SK-N-SH treated with all-trans-retinoic acid at 6 μM for 48 hours (cell line): ENCODE measurements at regions not wholly inside any gene's neighbourhood (a gene's known extent, or its start where the extent isn't known, plus 50 kb on each side); places are given as distances from the start of the nearest gene placed in this dataset.

Experiments
- ATAC-seq: fragments of 200-7000 bp; cut with Tn5 transposase; 3 replicates; pipeline ENCODE4 v1.9.1; 2020; ENCODE audit warnings: mild to moderate bottlenecking, moderate library complexity
- ARNTL ChIP-seq: fragments of 450-650 bp; formaldehyde crosslinking; IDR thresholded peaks from 2 replicates; pipeline ENCODE4 v1.5.0; 2020; ENCODE audit warnings: low read depth, mild to moderate bottlenecking, moderate library complexity, borderline replicate concordance
- BACH2 ChIP-seq: fragments of 250-450 bp; sonication (Bioruptor Pico); IDR thresholded peaks from 2 replicates; pipeline ENCODE4 v1.9.0; 2021; ENCODE audit warnings: mild to moderate bottlenecking, borderline replicate concordance
- CREB5 ChIP-seq: fragments of 250-450 bp; sonication (Bioruptor Pico); IDR thresholded peaks from 2 replicates; pipeline ENCODE4 v1.5.1; 2020; ENCODE audit warnings: low read depth, mild to moderate bottlenecking, moderate library complexity
- CSDC2 ChIP-seq: fragments of 250-450 bp; sonication (Bioruptor Pico); IDR thresholded peaks from 2 replicates; pipeline ENCODE4 v1.5.0; 2020; ENCODE audit warnings: mild to moderate bottlenecking, moderate library complexity
- CSRNP3 ChIP-seq: fragments of 250-450 bp; sonication (Bioruptor Pico); IDR thresholded peaks from 2 replicates; pipeline ENCODE4 v1.5.1; 2021; ENCODE audit warnings: mild to moderate bottlenecking, moderate library complexity
- ESRRG ChIP-seq: fragments of 250-450 bp; sonication (Bioruptor Pico); IDR thresholded peaks from 2 replicates; pipeline ENCODE4 v1.6.1; 2021; ENCODE audit warnings: mild to moderate bottlenecking
- ISL1 ChIP-seq: fragments of 250-450 bp; sonication (Bioruptor Pico); IDR thresholded peaks from 2 replicates; pipeline ENCODE4 v2.1.2; 2022; ENCODE audit warnings: mild to moderate bottlenecking, moderate library complexity
- OSR1 ChIP-seq: fragments of 250-450 bp; sonication (Bioruptor Pico); IDR thresholded peaks from 2 replicates; pipeline ENCODE4 v1.8.0; 2022; ENCODE audit warnings: moderate library complexity, mild to moderate bottlenecking, inconsistent platforms
- PATZ1 ChIP-seq: fragments of 250-450 bp; sonication (Bioruptor Pico); IDR thresholded peaks from 2 replicates; pipeline ENCODE4 v1.8.0; 2020; ENCODE audit warnings: mild to moderate bottlenecking, moderate library complexity, borderline replicate concordance
- POU6F1 ChIP-seq: fragments of 250-450 bp; sonication (Bioruptor Pico); IDR thresholded peaks from 2 replicates; pipeline ENCODE4 v1.8.0; 2021; ENCODE audit warnings: low read depth, mild to moderate bottlenecking, moderate library complexity, borderline replicate concordance
- PPARA ChIP-seq: fragments of 250-450 bp; sonication (Bioruptor Pico); IDR thresholded peaks from 2 replicates; pipeline ENCODE4 v1.5.0; 2020; ENCODE audit warnings: mild to moderate bottlenecking, borderline replicate concordance
- RARB ChIP-seq: fragments of 250-450 bp; sonication (Bioruptor Pico); IDR thresholded peaks from 2 replicates; pipeline ENCODE4 v1.8.0; 2021; ENCODE audit warnings: mild to moderate bottlenecking, moderate library complexity
- SNAI2 ChIP-seq: fragments of 250-450 bp; sonication (Bioruptor Pico); IDR thresholded peaks from 2 replicates; pipeline ENCODE4 v1.5.0; 2020; ENCODE audit warnings: mild to moderate bottlenecking, moderate library complexity
- TOX ChIP-seq: fragments of 250-450 bp; sonication (Bioruptor Pico); IDR thresholded peaks from 2 replicates; pipeline ENCODE4 v1.8.0; 2021; ENCODE audit warnings: mild to moderate bottlenecking, moderate library complexity, borderline replicate concordance
- TSHZ2 ChIP-seq: fragments of 250-450 bp; sonication (Bioruptor Pico); IDR thresholded peaks from 2 replicates; pipeline ENCODE4 v1.5.0; 2020; ENCODE audit warnings: mild to moderate bottlenecking, moderate library complexity
- ZC3H10 ChIP-seq: fragments of 250-450 bp; sonication (Bioruptor Pico); IDR thresholded peaks from 2 replicates; pipeline ENCODE4 v1.5.1; 2021; ENCODE audit warnings: mild to moderate bottlenecking, moderate library complexity
- ZFP3 ChIP-seq: fragments of 250-450 bp; sonication (Bioruptor Pico); IDR thresholded peaks from 2 replicates; pipeline ENCODE4 v1.5.0; 2020; ENCODE audit warnings: mild to moderate bottlenecking, moderate library complexity
- ZFP30 ChIP-seq: fragments of 450-650 bp; formaldehyde crosslinking; IDR thresholded peaks from 2 replicates; pipeline ENCODE4 v1.5.0; 2022; ENCODE audit warnings: mild to moderate bottlenecking, moderate library complexity
- ZNF565 ChIP-seq: fragments of 450-650 bp; formaldehyde crosslinking; conservative IDR thresholded peaks from 2 replicates; pipeline ENCODE4 v1.5.0; 2020; ENCODE audit warnings: low read depth, mild to moderate bottlenecking, moderate library complexity
- ZNF8 ChIP-seq: fragments of 450-650 bp; formaldehyde crosslinking; IDR thresholded peaks from 2 replicates; pipeline ENCODE4 v1.5.0; 2020; ENCODE audit warnings: mild to moderate bottlenecking, moderate library complexity

GRCh38 chr7:69502358-69502757, 95.9 kb upstream of the AUTS2 start (continued):
- TF ChIP-seq TSHZ2 (CRISPR knock-in tag), result no peak
- no peak for TF ChIP-seq ZC3H10
- no peak for TF ChIP-seq SNAI2 (CRISPR knock-in tag)
- no peak for TF ChIP-seq ZNF565
- no peak for TF ChIP-seq OSR1 (CRISPR knock-in tag)
- no peak for TF ChIP-seq CSDC2 (CRISPR knock-in tag)

GRCh38 chr7:69504733-69505420, 93.4 kb upstream of the AUTS2 start:
- no peak for ATAC-seq
- no peak for TF ChIP-seq ZFP3
- TF ChIP-seq ARNTL (CRISPR knock-in tag), result no peak
- TF ChIP-seq ZNF8 (CRISPR knock-in tag), result no peak
- no peak for TF ChIP-seq PPARA
- no peak for TF ChIP-seq TOX (CRISPR knock-in tag)
- no peak for TF ChIP-seq CREB5 (CRISPR knock-in tag)
- TF ChIP-seq ZNF565, result no peak
- TF ChIP-seq CSRNP3 (CRISPR knock-in tag), result no peak
- TF ChIP-seq ISL1 (CRISPR knock-in tag), result no peak
- TF ChIP-seq BACH2, result no peak
- TF ChIP-seq POU6F1 (CRISPR knock-in tag), result no peak
- TF ChIP-seq ESRRG (CRISPR knock-in tag), result no peak
- no peak for TF ChIP-seq ZC3H10
- no peak for TF ChIP-seq ZFP30 (CRISPR knock-in tag)
- TF ChIP-seq OSR1 (CRISPR knock-in tag), result no peak
- no peak for TF ChIP-seq PATZ1
- TF ChIP-seq RARB (CRISPR knock-in tag), result no peak

- no peak for ATAC-seq
- no peak for TF ChIP-seq PATZ1
- TF ChIP-seq CSDC2 (CRISPR knock-in tag), result no peak
- TF ChIP-seq TOX (CRISPR knock-in tag), result no peak
- TF ChIP-seq ZFP3, result no peak
- no peak for TF ChIP-seq ESRRG (CRISPR knock-in tag)
- no peak for TF ChIP-seq PPARA
- no peak for TF ChIP-seq ISL1 (CRISPR knock-in tag)
- TF ChIP-seq OSR1 (CRISPR knock-in tag), result no peak
- TF ChIP-seq ZC3H10, result no peak
Measured at GRCh38 chr7:69508736-69509135, 89.5 kb upstream of the AUTS2 start.
